Loucy (cell line): ENCODE measurements at regions not wholly inside any gene's neighbourhood (a gene's known extent, or its start where the extent isn't known, plus 50 kb on each side); places are given as distances from the start of the nearest gene placed in this dataset.

Experiments
- H2AFZ ChIP-seq: fragments of 200-600 bp; sonication (generic); 2 replicates; pipeline ENCODE4 v1.6.0; 2016; ENCODE audit warnings: antibody characterized with exemption, mild to moderate bottlenecking, low read length, moderate library complexity
- H3F3A ChIP-seq: fragments of 200-600 bp; 2 replicates; pipeline ENCODE4 v1.6.0; 2016; ENCODE audit warnings: antibody characterized with exemption, low read depth, mild to moderate bottlenecking
- H3K27me3 ChIP-seq: fragments of 200-600 bp; sonication (generic); 2 replicates; pipeline ENCODE4 v1.6.1; 2014; ENCODE audit warnings: low read length, mild to moderate bottlenecking; ENCODE audit not compliant: insufficient read depth, poor library complexity, severe bottlenecking
- H3K36me3 ChIP-seq: fragments of 200-600 bp; sonication (generic); 2 replicates; pipeline ENCODE4 v1.6.1; 2016; ENCODE audit warnings: low read length; ENCODE audit not compliant: insufficient read depth
- H3K4me1 ChIP-seq: fragments of 200-600 bp; sonication (generic); 2 replicates; pipeline ENCODE4 v1.5.1; 2014; ENCODE audit warnings: low read length, mild to moderate bottlenecking; ENCODE audit not compliant: insufficient read depth, poor library complexity, severe bottlenecking
- H3K4me2 ChIP-seq: fragments of 200-600 bp; sonication (generic); 2 replicates; pipeline ENCODE4 v1.6.0; 2014; ENCODE audit warnings: antibody characterized with exemption, low read length, low read depth, mild to moderate bottlenecking; ENCODE audit not compliant: poor library complexity, severe bottlenecking
- H3K4me3 ChIP-seq: fragments of 200-600 bp; sonication (generic); 2 replicates; pipeline ENCODE4 v1.5.1; 2014; ENCODE audit warnings: low read length, mild to moderate bottlenecking, mixed read lengths; ENCODE audit not compliant: poor library complexity, severe bottlenecking
- H3K79me2 ChIP-seq: fragments of 200-600 bp; sonication (generic); 2 replicates; pipeline ENCODE4 v1.6.1; 2014; ENCODE audit warnings: low read length; ENCODE audit not compliant: insufficient read depth
- H3K9ac ChIP-seq: fragments of 200-600 bp; sonication (generic); 2 replicates; pipeline ENCODE4 v1.6.0; 2014; ENCODE audit warnings: mild to moderate bottlenecking, low read depth, low read length, moderate library complexity; ENCODE audit not compliant: poor library complexity, severe bottlenecking
- H3K9me2 ChIP-seq: fragments of 200-600 bp; sonication (generic); replicated peaks from 2 replicates; pipeline ENCODE4 v1.6.1; 2016; ENCODE audit warnings: low read depth, low read length, mixed read lengths
- H3K9me3 ChIP-seq: fragments of 200-600 bp; sonication (generic); 2 replicates; pipeline ENCODE4 v1.6.1; 2014; ENCODE audit warnings: mild to moderate bottlenecking, antibody characterized with exemption, low read length, low read depth; ENCODE audit not compliant: insufficient read depth
- H4K20me1 ChIP-seq: fragments of 200-600 bp; sonication (generic); 2 replicates; pipeline ENCODE4 v1.6.0; 2014; ENCODE audit warnings: antibody characterized with exemption, low read length, mild to moderate bottlenecking; ENCODE audit not compliant: insufficient read depth, poor library complexity, severe bottlenecking
- EZH2phosphoT487 ChIP-seq: fragments of 200-600 bp; IDR thresholded peaks from 2 replicates; pipeline ENCODE4 v1.6.1; 2018; ENCODE audit warnings: antibody characterized with exemption, mild to moderate bottlenecking, moderate library complexity, borderline replicate concordance
- TF ChIP-seq, protein P1 (sequence below): fragments of 200-600 bp; sonication (generic); conservative IDR thresholded peaks from 2 replicates; pipeline ENCODE4 v1.5.1; 2014; ENCODE audit warnings: mild to moderate bottlenecking, antibody characterized with exemption, low read length

DNA sequence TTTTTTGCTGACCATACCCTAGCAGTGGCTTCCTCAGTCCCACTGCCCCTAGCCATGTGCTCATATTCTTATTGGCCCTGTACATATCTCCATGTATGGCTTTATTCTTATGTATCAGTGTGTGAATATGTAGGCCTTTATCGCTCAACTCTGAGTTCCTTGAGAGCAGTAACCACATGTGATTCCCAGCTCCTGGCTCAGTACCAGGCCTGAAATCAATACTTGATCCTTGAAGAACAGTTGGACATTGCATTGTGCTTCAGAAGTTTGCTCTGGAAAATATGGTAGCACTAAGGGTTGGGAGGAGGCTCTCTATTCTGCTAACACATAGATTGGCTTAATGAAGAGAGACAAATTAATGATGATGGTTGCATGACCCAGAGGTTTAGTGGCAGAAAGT, 118.8 kb upstream of the FERMT1 start:
- no peak overlapping the region for H3K9ac ChIP-seq
- H3K79me2 ChIP-seq, result no peaks in the 10 kb centered on the region
- H3K36me3 ChIP-seq, result no peaks in the 10 kb centered on the region
- no peaks in the 10 kb centered on the region for H3F3A ChIP-seq
- no peak overlapping the region for H3K4me3 ChIP-seq
- no peaks in the 10 kb centered on the region for H4K20me1 ChIP-seq
- no peak overlapping the region for H2AFZ ChIP-seq
- H3K9me2 ChIP-seq, result no peaks in the 10 kb centered on the region
- TF ChIP-seq EZH2phosphoT487, result no peak
- TF ChIP-seq, protein P1, sequence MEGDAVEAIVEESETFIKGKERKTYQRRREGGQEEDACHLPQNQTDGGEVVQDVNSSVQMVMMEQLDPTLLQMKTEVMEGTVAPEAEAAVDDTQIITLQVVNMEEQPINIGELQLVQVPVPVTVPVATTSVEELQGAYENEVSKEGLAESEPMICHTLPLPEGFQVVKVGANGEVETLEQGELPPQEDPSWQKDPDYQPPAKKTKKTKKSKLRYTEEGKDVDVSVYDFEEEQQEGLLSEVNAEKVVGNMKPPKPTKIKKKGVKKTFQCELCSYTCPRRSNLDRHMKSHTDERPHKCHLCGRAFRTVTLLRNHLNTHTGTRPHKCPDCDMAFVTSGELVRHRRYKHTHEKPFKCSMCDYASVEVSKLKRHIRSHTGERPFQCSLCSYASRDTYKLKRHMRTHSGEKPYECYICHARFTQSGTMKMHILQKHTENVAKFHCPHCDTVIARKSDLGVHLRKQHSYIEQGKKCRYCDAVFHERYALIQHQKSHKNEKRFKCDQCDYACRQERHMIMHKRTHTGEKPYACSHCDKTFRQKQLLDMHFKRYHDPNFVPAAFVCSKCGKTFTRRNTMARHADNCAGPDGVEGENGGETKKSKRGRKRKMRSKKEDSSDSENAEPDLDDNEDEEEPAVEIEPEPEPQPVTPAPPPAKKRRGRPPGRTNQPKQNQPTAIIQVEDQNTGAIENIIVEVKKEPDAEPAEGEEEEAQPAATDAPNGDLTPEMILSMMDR, result no peak
- no peaks in the 10 kb centered on the region for H3K9me3 ChIP-seq
- H3K4me1 ChIP-seq, result no peaks in the 10 kb centered on the region
- no peak overlapping the region for H3K4me2 ChIP-seq
- no peaks in the 10 kb centered on the region for H3K27me3 ChIP-seq

DNA sequence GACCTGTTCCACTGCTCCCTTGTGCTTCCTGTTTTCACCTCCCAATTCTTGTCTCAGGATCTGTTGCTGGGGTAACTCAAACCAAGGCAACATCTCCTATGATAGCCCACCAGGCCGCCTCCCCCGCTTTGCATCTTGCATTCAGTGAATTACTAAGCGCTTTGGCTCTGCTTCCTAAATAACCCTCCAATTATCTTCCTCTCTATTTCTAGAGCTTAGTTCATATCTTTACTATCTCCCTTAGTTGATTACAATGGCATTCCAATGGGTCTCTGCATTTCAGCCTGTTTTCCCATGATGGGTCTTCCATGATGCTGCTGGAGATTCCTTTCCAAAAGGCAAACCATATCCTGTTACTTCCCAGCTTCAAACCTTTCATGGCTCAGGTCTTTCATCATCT, 117.2 kb upstream of the FERMT1 start:
- H3K4me2 ChIP-seq, result no peak overlapping the region
- no peaks in the 10 kb centered on the region for H3K9me2 ChIP-seq
- H3K4me1 ChIP-seq, result no peaks in the 10 kb centered on the region
- TF ChIP-seq, protein P1, result no peak
- TF ChIP-seq EZH2phosphoT487, result no peak
- no peak overlapping the region for H3K4me3 ChIP-seq
- H3K9ac ChIP-seq, result no peak overlapping the region
- H3K27me3 ChIP-seq, result no peaks in the 10 kb centered on the region
- no peaks in the 10 kb centered on the region for H3F3A ChIP-seq
- H4K20me1 ChIP-seq, result no peaks in the 10 kb centered on the region
- H3K9me3 ChIP-seq, result no peaks in the 10 kb centered on the region
- H3K79me2 ChIP-seq, result no peaks in the 10 kb centered on the region
- no peaks in the 10 kb centered on the region for H3K36me3 ChIP-seq
- H2AFZ ChIP-seq, result no peak overlapping the region

DNA sequence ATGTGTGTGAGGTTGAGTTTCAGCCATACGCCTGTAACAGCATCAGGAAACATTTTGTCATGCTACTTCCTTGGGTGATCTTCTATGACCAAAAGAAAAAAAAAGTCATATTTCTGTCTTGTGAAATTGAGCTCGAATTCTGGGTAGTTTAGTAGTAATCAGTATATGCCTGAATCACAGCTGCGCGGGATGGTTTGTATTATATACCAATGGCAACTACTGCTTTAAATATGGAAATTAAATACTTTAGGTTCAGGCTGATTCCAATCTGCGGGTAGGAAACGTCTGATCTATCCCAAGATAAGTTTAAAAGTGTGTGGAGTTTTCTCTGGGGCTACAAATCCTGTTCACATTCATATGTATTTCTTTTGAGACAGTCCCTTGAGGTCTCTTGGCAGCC, 115.6 kb upstream of the FERMT1 start:
- no peak for TF ChIP-seq EZH2phosphoT487
- TF ChIP-seq, protein P1, result no peak
- Histone ChIP-seq H3K4me3 (no peak overlapping the region), H3F3A (no peaks in the 10 kb centered on the region), H3K4me2 (no peak overlapping the region), H3K9me2 (no peaks in the 10 kb centered on the region), H4K20me1 (no peaks in the 10 kb centered on the region), H3K9me3 (no peaks in the 10 kb centered on the region), H3K9ac (no peak overlapping the region), H2AFZ (no peak overlapping the region), H3K4me1 (no peaks in the 10 kb centered on the region), H3K79me2 (no peaks in the 10 kb centered on the region), H3K27me3 (no peaks in the 10 kb centered on the region), H3K36me3 (no peaks in the 10 kb centered on the region)
